ENCODE measurements at regions not wholly inside any gene's neighbourhood (a gene's known extent, or its start where the extent isn't known, plus 50 kb on each side); places are given as distances from the start of the nearest gene placed in this dataset.
A peak's percentile ranks its signal among the peaks of the same experiment; 100 is the strongest.

GRCh38 chr3:43852066-43852465 lies 161.3 kb downstream of the ABHD5 start:
- H3K4me3 ChIP-seq (ENCODE audit: low read depth, low read length) = no peak overlapping the region
- DNase-seq (ENCODE audit: low read depth) = no peak
- TF ChIP-seq, protein P1, sequence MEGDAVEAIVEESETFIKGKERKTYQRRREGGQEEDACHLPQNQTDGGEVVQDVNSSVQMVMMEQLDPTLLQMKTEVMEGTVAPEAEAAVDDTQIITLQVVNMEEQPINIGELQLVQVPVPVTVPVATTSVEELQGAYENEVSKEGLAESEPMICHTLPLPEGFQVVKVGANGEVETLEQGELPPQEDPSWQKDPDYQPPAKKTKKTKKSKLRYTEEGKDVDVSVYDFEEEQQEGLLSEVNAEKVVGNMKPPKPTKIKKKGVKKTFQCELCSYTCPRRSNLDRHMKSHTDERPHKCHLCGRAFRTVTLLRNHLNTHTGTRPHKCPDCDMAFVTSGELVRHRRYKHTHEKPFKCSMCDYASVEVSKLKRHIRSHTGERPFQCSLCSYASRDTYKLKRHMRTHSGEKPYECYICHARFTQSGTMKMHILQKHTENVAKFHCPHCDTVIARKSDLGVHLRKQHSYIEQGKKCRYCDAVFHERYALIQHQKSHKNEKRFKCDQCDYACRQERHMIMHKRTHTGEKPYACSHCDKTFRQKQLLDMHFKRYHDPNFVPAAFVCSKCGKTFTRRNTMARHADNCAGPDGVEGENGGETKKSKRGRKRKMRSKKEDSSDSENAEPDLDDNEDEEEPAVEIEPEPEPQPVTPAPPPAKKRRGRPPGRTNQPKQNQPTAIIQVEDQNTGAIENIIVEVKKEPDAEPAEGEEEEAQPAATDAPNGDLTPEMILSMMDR (IDR thresholded peaks at IDR 0.05; ENCODE audit: insufficient read depth, low read depth, low read length) = no peak

GRCh38 chr3:43854283-43854682 lies 163.5 kb downstream of the ABHD5 start:
- no peak overlapping the region for H3K4me3 ChIP-seq (ENCODE audit: low read depth, low read length)
- DNase-seq (ENCODE audit: low read depth) = no peak
- TF ChIP-seq, protein P1 (IDR thresholded peaks at IDR 0.05; ENCODE audit: insufficient read depth, low read depth, low read length) = no peak

DNA sequence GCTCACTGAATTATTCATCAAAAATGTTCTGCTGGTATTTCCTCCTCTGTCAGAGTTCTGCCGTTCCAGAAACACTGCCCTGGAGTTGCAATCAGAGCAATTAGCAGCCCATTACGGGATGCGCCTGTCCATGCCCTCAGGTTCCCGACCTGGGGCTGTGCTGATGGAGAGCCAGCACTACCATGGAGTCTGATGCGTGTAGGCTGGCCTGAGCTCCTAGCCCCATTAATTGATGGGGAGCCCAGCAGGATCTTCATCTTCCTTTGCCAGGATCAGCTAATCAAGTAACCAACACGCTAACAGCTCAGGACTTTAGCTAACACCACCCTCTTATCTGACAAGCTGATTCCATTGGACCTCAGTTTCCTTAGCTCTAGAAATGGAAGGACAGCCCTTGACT lies 164.2 kb downstream of the ABHD5 start:
- TF ChIP-seq, protein P1 (IDR thresholded peaks at IDR 0.05; ENCODE audit: insufficient read depth, low read depth, low read length) = no peak
- no peak overlapping the region for H3K4me3 ChIP-seq (ENCODE audit: low read depth, low read length)
- DNase-seq (ENCODE audit: low read depth) = no peak

GRCh38 chr3:43855674-43856299 lies 165.0 kb downstream of the ABHD5 start:
- H3K4me3 ChIP-seq (ENCODE audit: low read depth, low read length) = no peak overlapping the region
- DNase-seq (ENCODE audit: low read depth) = peak; percentile 61
- TF ChIP-seq, protein P1 (IDR thresholded peaks at IDR 0.05; ENCODE audit: insufficient read depth, low read depth, low read length) = peak; percentile 80

- TF ChIP-seq, protein P1 (IDR thresholded peaks at IDR 0.05; ENCODE audit: insufficient read depth, low read depth, low read length) = no peak
- H3K4me3 ChIP-seq (ENCODE audit: low read depth, low read length) = no peak overlapping the region
- no peak for DNase-seq (ENCODE audit: low read depth)
Observed at GRCh38 chr3:43856351-43856750, 165.6 kb downstream of the ABHD5 start.

- DNase-seq (ENCODE audit: low read depth) = no peak
- TF ChIP-seq, protein P1 (IDR thresholded peaks at IDR 0.05; ENCODE audit: insufficient read depth, low read depth, low read length) = no peak
Observed at GRCh38 chr3:43856761-43857160, 166.0 kb downstream of the ABHD5 start.

More at GRCh38 chr3:43856761-43857160, 166.0 kb downstream of the ABHD5 start:
- H3K4me3 ChIP-seq (ENCODE audit: low read depth, low read length) = no peak overlapping the region

Data from fibroblast of villous mesenchyme (primary cell).